ENCODE measurements at regions not wholly inside any gene's neighbourhood (a gene's known extent, or its start where the extent isn't known, plus 50 kb on each side); places are given as distances from the start of the nearest gene placed in this dataset.

DNA sequence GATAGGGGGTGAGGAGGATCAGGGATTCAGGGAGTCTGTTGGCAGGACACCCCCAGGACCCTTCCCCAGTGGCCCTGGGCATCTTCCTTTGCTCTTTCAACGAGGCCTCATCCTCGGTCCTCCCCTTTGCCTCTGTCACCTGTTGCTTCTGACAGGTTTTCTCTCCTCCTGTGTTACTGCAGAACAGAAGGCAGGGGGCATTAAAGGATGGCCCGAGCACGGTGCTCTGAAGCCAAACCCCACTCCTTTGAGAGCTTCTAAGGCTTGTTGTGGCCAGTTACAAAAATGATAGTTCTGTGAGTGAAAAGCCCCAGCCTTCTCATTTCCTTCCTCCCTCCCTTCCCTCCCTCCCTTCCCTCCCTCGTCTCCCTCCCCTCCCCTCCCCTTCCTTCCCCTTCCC lies 82.5 kb downstream of the THNSL2 start:
- Histone ChIP-seq H3K36me3 (no peaks in the 10 kb centered on the region), H3K9me3 (no peaks in the 10 kb centered on the region), H3K4me3 (no peak overlapping the region), H3K27me3 (no peaks in the 10 kb centered on the region)
- DNase-seq: no peak

DNA sequence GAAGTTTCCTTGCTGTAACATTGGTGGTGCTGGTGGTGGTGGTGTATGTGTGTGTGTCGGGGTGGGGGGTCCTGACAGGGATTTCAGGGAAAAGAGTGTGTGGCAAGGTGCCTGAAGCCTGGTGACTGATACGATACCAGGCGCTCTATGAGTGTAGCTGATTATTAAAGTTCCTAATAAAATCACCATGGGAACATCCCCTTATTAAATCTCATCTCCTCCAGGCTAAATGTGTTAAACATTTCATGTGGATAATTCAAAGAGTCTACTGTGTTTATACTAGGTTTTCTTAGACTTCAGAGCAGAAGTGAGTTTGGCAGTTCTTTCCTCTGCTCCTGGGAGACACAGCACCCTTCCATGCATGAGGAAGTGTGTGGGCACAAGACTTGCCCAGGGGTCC lies 82.0 kb downstream of the THNSL2 start:
- Histone ChIP-seq H3K27me3 (no peaks in the 10 kb centered on the region), H3K9me3 (no peaks in the 10 kb centered on the region), H3K4me3 (no peak overlapping the region), H3K36me3 (no peaks in the 10 kb centered on the region)
- DNase-seq: no peak

- no peaks in the 10 kb centered on the region for H3K27me3 ChIP-seq
- H3K36me3 ChIP-seq: no peaks in the 10 kb centered on the region
- DNase-seq: no peak
- no peaks in the 10 kb centered on the region for H3K9me3 ChIP-seq
- no peak overlapping the region for H3K4me3 ChIP-seq
These were observed 80.3 kb downstream of the THNSL2 start for GRCh38 chr2:88250404-88250803.

GRCh38 chr2:88248280-88248828 lies 78.2 kb downstream of the THNSL2 start:
- Histone ChIP-seq H3K27me3 (no peaks in the 10 kb centered on the region), H3K9me3 (no peaks in the 10 kb centered on the region), H3K4me3 (no peak overlapping the region), H3K36me3 (no peaks in the 10 kb centered on the region)
- DNase-seq: no peak

DNA sequence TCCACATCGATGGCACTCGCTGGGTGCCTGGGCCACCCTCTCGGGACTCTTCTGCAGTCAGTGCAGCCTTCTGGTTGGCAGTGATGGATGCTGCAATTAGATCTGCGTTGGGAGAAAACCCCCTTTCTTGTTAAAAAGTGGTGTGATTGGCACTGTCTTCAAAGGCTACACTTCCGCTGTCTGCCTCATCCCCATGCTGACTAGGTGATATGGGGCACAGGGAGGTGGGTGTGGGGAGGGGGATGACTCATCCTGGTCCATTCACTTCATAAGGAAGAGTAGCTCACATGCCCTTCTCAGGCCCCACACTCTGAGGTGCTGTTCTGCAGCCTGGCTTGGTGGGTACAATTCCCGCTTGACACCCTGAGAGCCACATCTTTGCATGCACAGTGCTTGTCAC lies 77.4 kb downstream of the THNSL2 start:
- Histone ChIP-seq H3K9me3 (no peaks in the 10 kb centered on the region), H3K36me3 (no peaks in the 10 kb centered on the region), H3K27me3 (no peaks in the 10 kb centered on the region), H3K4me3 (no peak overlapping the region)
- DNase-seq: no peak

- Histone ChIP-seq H3K36me3 (no peaks in the 10 kb centered on the region), H3K9me3 (no peaks in the 10 kb centered on the region), H3K4me3 (no peak overlapping the region), H3K27me3 (no peaks in the 10 kb centered on the region)
- no peak for DNase-seq
These were observed 75.0 kb downstream of the THNSL2 start for GRCh38 chr2:88245109-88245508.

GRCh38 chr2:88239781-88240180 lies 69.6 kb downstream of the THNSL2 start:
- no peak for DNase-seq
- Histone ChIP-seq H3K9me3 (no peaks in the 10 kb centered on the region), H3K27me3 (no peaks in the 10 kb centered on the region), H3K4me3 (no peak overlapping the region), H3K36me3 (no peaks in the 10 kb centered on the region)

- no peak for DNase-seq
- Histone ChIP-seq H3K9me3 (no peaks in the 10 kb centered on the region), H3K27me3 (no peaks in the 10 kb centered on the region), H3K36me3 (no peaks in the 10 kb centered on the region), H3K4me3 (no peak overlapping the region)
These were observed 66.5 kb downstream of the THNSL2 start for GRCh38 chr2:88236666-88237065.
